MM.1S (cell line): ENCODE measurements at regions not wholly inside any gene's neighbourhood (a gene's known extent, or its start where the extent isn't known, plus 50 kb on each side); places are given as distances from the start of the nearest gene placed in this dataset.

Experiments used
- DNase-seq: peaks from one replicate; pipeline ENCODE4 v3.0.0-alpha.2; 2015
- H2AFZ ChIP-seq: fragments of 300-600 bp; sonication (generic); 2 replicates; pipeline ENCODE4 v1.6.0; 2016; ENCODE audit warnings: antibody characterized with exemption, low read length
- H3F3A ChIP-seq: fragments of 300-600 bp; sonication (generic); 2 replicates; pipeline ENCODE4 v1.6.1; 2016; ENCODE audit warnings: mild to moderate bottlenecking, antibody characterized with exemption, low read length, moderate library complexity, mixed read lengths; ENCODE audit not compliant: insufficient read depth
- H3K27ac ChIP-seq: fragments of 300-600 bp; sonication (generic); 2 replicates; pipeline ENCODE4 v1.5.1; 2016; ENCODE audit warnings: mild to moderate bottlenecking, low read length
- H3K27me3 ChIP-seq: fragments of 300-600 bp; sonication (generic); replicated peaks from 2 replicates; pipeline ENCODE4 v1.6.0; 2016; ENCODE audit warnings: low read length; ENCODE audit not compliant: insufficient read depth
- H3K36me3 ChIP-seq: fragments of 300-600 bp; sonication (generic); replicated peaks from 2 replicates; pipeline ENCODE4 v1.6.1; 2016; ENCODE audit warnings: mild to moderate bottlenecking, low read length, mixed read lengths; ENCODE audit not compliant: insufficient read depth
- H3K4me1 ChIP-seq: fragments of 300-600 bp; sonication (generic); 2 replicates; pipeline ENCODE4 v1.6.1; 2016; ENCODE audit warnings: low read length, mixed read lengths
- H3K4me2 ChIP-seq: fragments of 300-600 bp; sonication (generic); 2 replicates; pipeline ENCODE4 v1.6.0; 2016; ENCODE audit warnings: low read depth, low read length
- H3K4me3 ChIP-seq: fragments of 300-600 bp; sonication (generic); 2 replicates; pipeline ENCODE4 v1.5.1; 2016; ENCODE audit warnings: low read length, mixed read lengths
- H3K79me2 ChIP-seq: fragments of 300-600 bp; sonication (generic); 2 replicates; pipeline ENCODE4 v1.6.1; 2016; ENCODE audit warnings: mixed run types, low read length, mixed read lengths
- H3K9ac ChIP-seq: fragments of 300-600 bp; sonication (generic); 2 replicates; pipeline ENCODE4 v1.6.1; 2016; ENCODE audit warnings: low read length, mixed read lengths
- H3K9me2 ChIP-seq: fragments of 300-600 bp; sonication (generic); replicated peaks from 2 replicates; pipeline ENCODE4 v1.6.1; 2016; ENCODE audit warnings: mild to moderate bottlenecking, low read length, mixed read lengths; ENCODE audit not compliant: insufficient read depth
- H3K9me3 ChIP-seq: fragments of 300-600 bp; sonication (generic); replicated peaks from 2 replicates; pipeline ENCODE4 v1.6.1; 2016; ENCODE audit warnings: mild to moderate bottlenecking, low read length, mixed read lengths; ENCODE audit not compliant: insufficient read depth
- H4K20me1 ChIP-seq: fragments of 300-600 bp; sonication (generic); 2 replicates; pipeline ENCODE4 v1.6.1; 2016; ENCODE audit warnings: mild to moderate bottlenecking, low read length, moderate library complexity, mixed read lengths; ENCODE audit not compliant: insufficient read depth
- EZH2 ChIP-seq: fragments of 300-600 bp; sonication (generic); optimal IDR thresholded peaks from 2 replicates; pipeline ENCODE3; 2017; ENCODE audit warnings: low read depth, mild to moderate bottlenecking, antibody characterized with exemption, low read length, mixed read lengths
- EZH2phosphoT487 ChIP-seq: fragments of 300-600 bp; sonication (generic); IDR thresholded peaks from 2 replicates; pipeline ENCODE4 v1.6.1; 2018; ENCODE audit warnings: antibody characterized with exemption, low read length
- TF ChIP-seq, protein P1 (sequence below): fragments of 300-600 bp; sonication (generic); IDR thresholded peaks from 2 replicates; pipeline ENCODE4 v1.5.1; 2016; ENCODE audit warnings: antibody characterized with exemption, low read length, mixed read lengths

- Histone ChIP-seq H3K9ac (no peak overlapping the region), H3K79me2 (no peaks in the 10 kb centered on the region), H3K9me2 (no peaks in the 10 kb centered on the region), H3K4me2 (no peak overlapping the region), H3K27ac (no peak overlapping the region), H3K27me3 (no peaks in the 10 kb centered on the region), H3F3A (no peaks in the 10 kb centered on the region), H4K20me1 (no peaks in the 10 kb centered on the region), H3K36me3 (no peaks in the 10 kb centered on the region), H3K4me3 (no peak overlapping the region), H3K4me1 (no peaks in the 10 kb centered on the region), H2AFZ (no peak overlapping the region), H3K9me3 (no peaks in the 10 kb centered on the region)
- TF ChIP-seq, protein P1, sequence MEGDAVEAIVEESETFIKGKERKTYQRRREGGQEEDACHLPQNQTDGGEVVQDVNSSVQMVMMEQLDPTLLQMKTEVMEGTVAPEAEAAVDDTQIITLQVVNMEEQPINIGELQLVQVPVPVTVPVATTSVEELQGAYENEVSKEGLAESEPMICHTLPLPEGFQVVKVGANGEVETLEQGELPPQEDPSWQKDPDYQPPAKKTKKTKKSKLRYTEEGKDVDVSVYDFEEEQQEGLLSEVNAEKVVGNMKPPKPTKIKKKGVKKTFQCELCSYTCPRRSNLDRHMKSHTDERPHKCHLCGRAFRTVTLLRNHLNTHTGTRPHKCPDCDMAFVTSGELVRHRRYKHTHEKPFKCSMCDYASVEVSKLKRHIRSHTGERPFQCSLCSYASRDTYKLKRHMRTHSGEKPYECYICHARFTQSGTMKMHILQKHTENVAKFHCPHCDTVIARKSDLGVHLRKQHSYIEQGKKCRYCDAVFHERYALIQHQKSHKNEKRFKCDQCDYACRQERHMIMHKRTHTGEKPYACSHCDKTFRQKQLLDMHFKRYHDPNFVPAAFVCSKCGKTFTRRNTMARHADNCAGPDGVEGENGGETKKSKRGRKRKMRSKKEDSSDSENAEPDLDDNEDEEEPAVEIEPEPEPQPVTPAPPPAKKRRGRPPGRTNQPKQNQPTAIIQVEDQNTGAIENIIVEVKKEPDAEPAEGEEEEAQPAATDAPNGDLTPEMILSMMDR = no peak
- no peak for TF ChIP-seq EZH2phosphoT487
- no peak for TF ChIP-seq EZH2
- no peak for DNase-seq
These were observed 60.4 kb upstream of the TMEM252 start for GRCh38 chr9:68601081-68601480.

DNA sequence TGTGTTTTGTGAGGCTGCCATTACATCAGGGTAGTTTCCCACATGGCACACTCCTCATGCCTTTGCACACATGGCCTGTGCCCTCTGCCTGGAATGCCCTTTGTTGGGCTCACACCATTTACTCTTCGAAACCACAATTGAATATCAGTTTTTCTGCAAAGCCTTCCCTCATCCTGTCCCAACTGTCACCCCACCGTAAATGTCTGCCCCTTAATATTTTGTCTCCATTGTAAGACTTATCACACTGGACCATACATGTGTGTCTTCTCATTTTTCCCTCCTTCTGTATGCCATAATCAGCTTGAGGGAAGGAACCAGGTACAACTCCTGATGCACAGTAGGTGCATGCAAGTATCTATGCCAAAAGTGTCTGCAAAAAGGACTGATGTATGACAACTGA is 62.7 kb upstream of the TMEM252 start:
- H3F3A ChIP-seq = no peaks in the 10 kb centered on the region

DNA sequence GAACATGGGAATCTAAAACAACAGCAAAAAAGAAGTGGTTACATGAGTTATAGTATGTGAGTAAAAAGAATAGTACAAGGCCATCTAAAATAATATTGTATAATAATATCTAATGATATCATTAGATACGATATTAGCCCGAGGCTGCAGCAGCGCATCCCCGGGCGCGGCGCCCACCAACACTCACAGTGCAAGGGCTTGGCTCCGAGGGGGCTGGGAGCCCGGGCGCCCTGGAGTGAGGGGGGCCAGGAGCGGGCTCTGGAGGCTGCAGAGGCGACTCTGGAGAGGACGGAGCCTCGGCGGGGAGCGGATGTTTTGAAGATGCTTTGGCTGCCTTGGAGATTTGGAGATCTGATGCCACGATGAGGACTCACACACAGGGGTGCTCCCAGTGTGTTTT is 68.1 kb upstream of the TMEM252 start:
- no peak for TF ChIP-seq EZH2
- TF ChIP-seq, protein P1 = no peak
- TF ChIP-seq EZH2phosphoT487 = no peak
- no peaks in the 10 kb centered on the region for H3K9me3 ChIP-seq
- H3F3A ChIP-seq = no peaks in the 10 kb centered on the region
- H3K27ac ChIP-seq = no peak overlapping the region
- H3K4me3 ChIP-seq = no peak overlapping the region
- no peak overlapping the region for H3K4me2 ChIP-seq
- H4K20me1 ChIP-seq = no peaks in the 10 kb centered on the region
- no peaks in the 10 kb centered on the region for H3K79me2 ChIP-seq
- no peaks in the 10 kb centered on the region for H3K36me3 ChIP-seq
- DNase-seq = no peak
- H2AFZ ChIP-seq = no peak overlapping the region
- no peaks in the 10 kb centered on the region for H3K27me3 ChIP-seq
- no peak overlapping the region for H3K9ac ChIP-seq
- H3K4me1 ChIP-seq = peaks cover 8% of the 10 kb centered on the region
- H3K9me2 ChIP-seq = no peaks in the 10 kb centered on the region

More for the DNA sequence above, 62.7 kb upstream of the TMEM252 start:
- Histone ChIP-seq H3K79me2 (no peaks in the 10 kb centered on the region), H3K4me3 (no peak overlapping the region), H4K20me1 (no peaks in the 10 kb centered on the region), H3K9ac (no peak overlapping the region), H3K27me3 (no peaks in the 10 kb centered on the region), H3K9me3 (no peaks in the 10 kb centered on the region), H3K9me2 (no peaks in the 10 kb centered on the region), H2AFZ (no peak overlapping the region), H3K4me2 (no peak overlapping the region), H3K27ac (no peak overlapping the region), H3K36me3 (no peaks in the 10 kb centered on the region), H3K4me1 (no peaks in the 10 kb centered on the region)
- DNase-seq = no peak
- no peak for TF ChIP-seq EZH2phosphoT487
- TF ChIP-seq, protein P1 = no peak
- no peak for TF ChIP-seq EZH2
